Body of pancreas (tissue), 4 donors: ENCODE measurements at regions not wholly inside any gene's neighbourhood (a gene's known extent, or its start where the extent isn't known, plus 50 kb on each side); places are given as distances from the start of the nearest gene placed in this dataset.

Source experiments
- POLR2A ChIP-seq, 3 donors: fragments of 450-650 bp; IDR thresholded peaks; one replicate each; pipeline ENCODE4 v1.6.1; 2016; ENCODE audit warnings: antibody characterized with exemption in 3 of 3, mild to moderate bottlenecking in 2 of 3
- TF ChIP-seq, protein P1 (sequence below), 7 experiments: fragments of 450-650 bp in 4 of 7; fragments of 200-600 bp in 3 of 7; sonication (generic) in 3 of 7; IDR thresholded peaks; one replicate each; pipeline ENCODE4 v1.5.1; 2016 to 2019; ENCODE audit warnings: antibody characterized with exemption in 7 of 7

DNA sequence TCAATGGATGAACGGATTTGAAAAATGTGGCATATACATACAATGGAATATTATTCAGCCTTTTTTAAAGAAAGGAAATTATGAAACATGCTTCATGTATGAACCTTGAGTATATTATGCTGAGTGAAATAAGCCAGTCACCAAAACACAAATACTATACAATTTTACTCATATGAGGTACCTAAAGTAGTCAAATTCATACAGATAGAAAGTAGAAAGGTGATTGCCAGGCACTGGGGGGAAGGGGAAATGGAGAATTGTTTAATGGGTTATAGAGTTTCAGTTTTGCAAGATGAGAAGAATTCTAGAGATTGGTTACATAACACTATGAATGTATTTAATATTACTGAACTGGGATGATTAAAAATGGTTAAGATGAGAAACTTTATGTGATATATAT, 171.4 kb downstream of the TMTC3 start:
- no peak for TF ChIP-seq POLR2A (IDR thresholded peaks at IDR 0.05)
- TF ChIP-seq, protein P1, sequence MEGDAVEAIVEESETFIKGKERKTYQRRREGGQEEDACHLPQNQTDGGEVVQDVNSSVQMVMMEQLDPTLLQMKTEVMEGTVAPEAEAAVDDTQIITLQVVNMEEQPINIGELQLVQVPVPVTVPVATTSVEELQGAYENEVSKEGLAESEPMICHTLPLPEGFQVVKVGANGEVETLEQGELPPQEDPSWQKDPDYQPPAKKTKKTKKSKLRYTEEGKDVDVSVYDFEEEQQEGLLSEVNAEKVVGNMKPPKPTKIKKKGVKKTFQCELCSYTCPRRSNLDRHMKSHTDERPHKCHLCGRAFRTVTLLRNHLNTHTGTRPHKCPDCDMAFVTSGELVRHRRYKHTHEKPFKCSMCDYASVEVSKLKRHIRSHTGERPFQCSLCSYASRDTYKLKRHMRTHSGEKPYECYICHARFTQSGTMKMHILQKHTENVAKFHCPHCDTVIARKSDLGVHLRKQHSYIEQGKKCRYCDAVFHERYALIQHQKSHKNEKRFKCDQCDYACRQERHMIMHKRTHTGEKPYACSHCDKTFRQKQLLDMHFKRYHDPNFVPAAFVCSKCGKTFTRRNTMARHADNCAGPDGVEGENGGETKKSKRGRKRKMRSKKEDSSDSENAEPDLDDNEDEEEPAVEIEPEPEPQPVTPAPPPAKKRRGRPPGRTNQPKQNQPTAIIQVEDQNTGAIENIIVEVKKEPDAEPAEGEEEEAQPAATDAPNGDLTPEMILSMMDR (IDR thresholded peaks at IDR 0.05), result no peak
